Liver (tissue), 8 donors: ENCODE measurements at regions not wholly inside any gene's neighbourhood (a gene's known extent, or its start where the extent isn't known, plus 50 kb on each side); places are given as distances from the start of the nearest gene placed in this dataset.

Experiments used
- DNase-seq: peaks from one replicate; pipeline ENCODE4 v3.0.0-alpha.2; 2017; ENCODE audit warnings: low spot score
- H3K27ac ChIP-seq, 2 donors: one replicate each; pipeline ENCODE4 v1.7.0; 2013; ENCODE audit warnings: inconsistent platforms in 2 of 2, low read length in 2 of 2, control low read depth in 1 of 2, low read depth in 1 of 2, mild to moderate bottlenecking in 1 of 2
- H3K27me3 ChIP-seq, 4 donors: one replicate each; pipeline versions ENCODE4 v1.6.1 to v1.7.0; 2013; ENCODE audit warnings: low read length in 3 of 4, inconsistent platforms in 1 of 4, mild to moderate bottlenecking in 1 of 4, moderate library complexity in 1 of 4; ENCODE audit not compliant: control insufficient read depth in 4 of 4, insufficient read depth in 4 of 4
- H3K36me3 ChIP-seq, 4 donors: one replicate each; pipeline versions ENCODE4 v1.6.1 to v1.7.0; 2013; ENCODE audit warnings: low read length in 3 of 4, mild to moderate bottlenecking in 3 of 4, low read depth in 1 of 4, moderate library complexity in 1 of 4; ENCODE audit not compliant: control insufficient read depth in 4 of 4, insufficient read depth in 3 of 4
- H3K4me1 ChIP-seq, 4 donors: one replicate each; pipeline versions ENCODE4 v1.6.1 to v1.7.0; 2013; ENCODE audit warnings: low read length in 3 of 4, mild to moderate bottlenecking in 3 of 4, moderate library complexity in 1 of 4; ENCODE audit not compliant: control insufficient read depth in 4 of 4, insufficient read depth in 4 of 4
- H3K4me3 ChIP-seq, 3 donors: one replicate each; pipeline versions ENCODE4 v1.6.1 to v1.7.0; 2013; ENCODE audit warnings: low read length in 3 of 3, control low read depth in 1 of 3, low read depth in 1 of 3, mild to moderate bottlenecking in 1 of 3
- H3K9ac ChIP-seq, 2 donors: one replicate each; pipeline ENCODE4 v1.7.0; 2013; ENCODE audit warnings: low read length in 2 of 2, mild to moderate bottlenecking in 2 of 2, moderate library complexity in 2 of 2, control low read depth in 1 of 2, low read depth in 1 of 2
- H3K9me3 ChIP-seq, 4 donors: one replicate each; pipeline versions ENCODE4 v1.6.1 to v1.7.0; 2013; ENCODE audit warnings: low read length in 3 of 4; ENCODE audit not compliant: control insufficient read depth in 4 of 4
- ATF3 ChIP-seq: IDR thresholded peaks from 2 replicates; pipeline ENCODE4 v1.6.1; 2016; ENCODE audit warnings: antibody characterized with exemption
- CTCF ChIP-seq: fragments of 150-350 bp; IDR thresholded peaks from 2 replicates; pipeline ENCODE4 v1.5.1; 2017; ENCODE audit warnings: improper control_type of control experiment, low read depth, low read length; ENCODE audit not compliant: missing input control
- EGR1 ChIP-seq, 2 donors: IDR thresholded peaks; 2 replicates each; pipeline ENCODE4 v1.6.1; 2016 to 2018; ENCODE audit warnings: antibody characterized with exemption in 2 of 2, low read depth in 2 of 2
- FOXA1 ChIP-seq: IDR thresholded peaks from 2 replicates; pipeline ENCODE4 v1.6.1; 2016; ENCODE audit warnings: antibody characterized with exemption
- FOXA2 ChIP-seq: IDR thresholded peaks from 2 replicates; pipeline ENCODE4 v1.6.1; 2016; ENCODE audit warnings: antibody characterized with exemption
- GABPA ChIP-seq, 2 donors: IDR thresholded peaks in 1 of 2; conservative IDR thresholded peaks in 1 of 2; 2 replicates each; pipeline ENCODE4 v1.6.1; 2016; ENCODE audit warnings: antibody characterized with exemption in 2 of 2, mild to moderate bottlenecking in 1 of 2, moderate library complexity in 1 of 2
- HNF4A ChIP-seq, 2 donors: conservative IDR thresholded peaks; 2 replicates each; pipeline ENCODE4 v1.6.1; 2016; ENCODE audit warnings: antibody characterized with exemption in 2 of 2, mild to moderate bottlenecking in 2 of 2
- HNF4G ChIP-seq: IDR thresholded peaks from 2 replicates; pipeline ENCODE4 v1.6.1; 2016; ENCODE audit warnings: antibody characterized with exemption
- JUND ChIP-seq, 2 donors: IDR thresholded peaks; 2 replicates each; pipeline ENCODE4 v1.6.1; 2016; ENCODE audit warnings: antibody characterized with exemption in 2 of 2
- MAX ChIP-seq: IDR thresholded peaks from 2 replicates; pipeline ENCODE4 v1.6.1; 2016; ENCODE audit warnings: antibody characterized with exemption
- NR2F2 ChIP-seq: IDR thresholded peaks from 2 replicates; pipeline ENCODE4 v1.6.1; 2016; ENCODE audit warnings: antibody characterized with exemption
- RAD21 ChIP-seq, 2 donors: IDR thresholded peaks; 2 replicates each; pipeline ENCODE4 v1.6.1; 2016; ENCODE audit warnings: antibody characterized with exemption in 2 of 2, mild to moderate bottlenecking in 2 of 2
- REST ChIP-seq: IDR thresholded peaks from 2 replicates; pipeline ENCODE4 v1.6.1; 2016; ENCODE audit warnings: antibody characterized with exemption, mild to moderate bottlenecking
- RXRA ChIP-seq, 2 donors: IDR thresholded peaks; 2 replicates each; pipeline ENCODE4 v1.6.1; 2017 to 2018; ENCODE audit warnings: antibody characterized with exemption in 2 of 2, mild to moderate bottlenecking in 1 of 2
- SP1 ChIP-seq: IDR thresholded peaks from 2 replicates; pipeline ENCODE4 v1.6.1; 2018; ENCODE audit warnings: antibody characterized with exemption, mild to moderate bottlenecking
- TAF1 ChIP-seq: conservative IDR thresholded peaks from 2 replicates; pipeline ENCODE4 v1.6.1; 2016; ENCODE audit warnings: antibody characterized with exemption, mild to moderate bottlenecking
- YY1 ChIP-seq: IDR thresholded peaks from 2 replicates; pipeline ENCODE4 v1.6.1; 2016; ENCODE audit warnings: antibody characterized with exemption, mild to moderate bottlenecking
- ZBTB33 ChIP-seq: IDR thresholded peaks from 2 replicates; pipeline ENCODE4 v1.6.1; 2016; ENCODE audit warnings: antibody characterized with exemption
- WGBS: extraction: QIAGEN DNeasy Blood & Tissue Kit; methylation state at CpG from one replicate; pipeline ENCODE4 v1.1.7; 2013; 5-methylcytosine and 5-hydroxymethylcytosine counted together
- donor health status: healthy.
- donor health status: healthy.
- donor health status: healthy.
- donor health status: healthy.
- donor health status: healthy.

GRCh38 chr14:80055226-80055625 lies 156.1 kb downstream of the DIO2 start (continued):
- TF ChIP-seq FOXA1 (no peak), SP1 (no peak)

GRCh38 chr14:80054020-80054419 lies 157.3 kb downstream of the DIO2 start:
- no peak for DNase-seq
- H3K9me3 ChIP-seq: peaks cover 0 to 3% (median 0%) of the 10 kb centered on the region in 4 donors
- H3K27me3 ChIP-seq: no peaks in the 10 kb centered on the region
- H3K4me3 ChIP-seq: no peak overlapping the region
- no peaks in the 10 kb centered on the region for H3K4me1 ChIP-seq
- no peak overlapping the region for H3K27ac ChIP-seq
- no peak for TF ChIP-seq TAF1
- TF ChIP-seq GABPA (IDR thresholded peaks at IDR 0.05 in 1 of 2, conservative IDR thresholded peaks at IDR 0.05 in 1 of 2): no peak
- TF ChIP-seq RXRA (IDR thresholded peaks at IDR 0.05): no peak
- TF ChIP-seq CTCF: no peak
- TF ChIP-seq MAX: no peak
- TF ChIP-seq SP1: no peak
- TF ChIP-seq FOXA2: no peak
- no peak for TF ChIP-seq ATF3
- 66% methylated on average over 3 of the region's 3 CpGs for WGBS
- H3K36me3 ChIP-seq: no peaks in the 10 kb centered on the region
- H3K9ac ChIP-seq: no peak overlapping the region

- Histone ChIP-seq H3K27me3 (no peaks in the 10 kb centered on the region), H3K36me3 (no peaks in the 10 kb centered on the region), H3K4me1 (no peaks in the 10 kb centered on the region), H3K9me3 (peaks cover 0 to 3% (median 0%) of the 10 kb centered on the region in 4 donors), H3K9ac (no peak overlapping the region), H3K27ac (no peak overlapping the region), H3K4me3 (no peak overlapping the region)
- WGBS: 65% methylated on average over 2 of the region's 2 CpGs
- DNase-seq: no peak
- TF ChIP-seq JUND (IDR thresholded peaks at IDR 0.05) (no peak), HNF4A (conservative IDR thresholded peaks at IDR 0.05) (no peak), CTCF (no peak), FOXA2 (no peak), YY1 (no peak), RXRA (IDR thresholded peaks at IDR 0.05) (no peak), REST (no peak), TAF1 (no peak), MAX (no peak), RAD21 (IDR thresholded peaks at IDR 0.05) (no peak), HNF4G (no peak), EGR1 (IDR thresholded peaks at IDR 0.05; ENCODE audit: low read depth in 2 of 2) (no peak), FOXA1 (no peak), ZBTB33 (no peak), GABPA (IDR thresholded peaks at IDR 0.05 in 1 of 2, conservative IDR thresholded peaks at IDR 0.05 in 1 of 2) (no peak), NR2F2 (no peak), SP1 (no peak), ATF3 (no peak)
Observed at GRCh38 chr14:80049055-80049454, 162.2 kb downstream of the DIO2 start.
